SK-N-SH treated with all-trans-retinoic acid at 6 μM for 48 hours (cell line): ENCODE measurements at regions not wholly inside any gene's neighbourhood (a gene's known extent, or its start where the extent isn't known, plus 50 kb on each side); places are given as distances from the start of the nearest gene placed in this dataset.
A peak's percentile ranks its signal among the peaks of the same experiment; 100 is the strongest.

ENCODE experiments used
- ATAC-seq: fragments of 200-7000 bp; cut with Tn5 transposase; 3 replicates; pipeline ENCODE4 v1.9.1; 2020; ENCODE audit warnings: mild to moderate bottlenecking, moderate library complexity
- ARNTL ChIP-seq: fragments of 450-650 bp; formaldehyde crosslinking; IDR thresholded peaks from 2 replicates; pipeline ENCODE4 v1.5.0; 2020; ENCODE audit warnings: low read depth, mild to moderate bottlenecking, moderate library complexity, borderline replicate concordance
- BACH2 ChIP-seq: fragments of 250-450 bp; sonication (Bioruptor Pico); IDR thresholded peaks from 2 replicates; pipeline ENCODE4 v1.9.0; 2021; ENCODE audit warnings: mild to moderate bottlenecking, borderline replicate concordance
- CREB5 ChIP-seq: fragments of 250-450 bp; sonication (Bioruptor Pico); IDR thresholded peaks from 2 replicates; pipeline ENCODE4 v1.5.1; 2020; ENCODE audit warnings: low read depth, mild to moderate bottlenecking, moderate library complexity
- CSDC2 ChIP-seq: fragments of 250-450 bp; sonication (Bioruptor Pico); IDR thresholded peaks from 2 replicates; pipeline ENCODE4 v1.5.0; 2020; ENCODE audit warnings: mild to moderate bottlenecking, moderate library complexity
- ESRRG ChIP-seq: fragments of 250-450 bp; sonication (Bioruptor Pico); IDR thresholded peaks from 2 replicates; pipeline ENCODE4 v1.6.1; 2021; ENCODE audit warnings: mild to moderate bottlenecking
- GLIS3 ChIP-seq: fragments of 250-450 bp; sonication (Bioruptor Pico); IDR thresholded peaks from 2 replicates; pipeline ENCODE4 v1.5.0; 2020; ENCODE audit warnings: mild to moderate bottlenecking, moderate library complexity
- ISL1 ChIP-seq: fragments of 250-450 bp; sonication (Bioruptor Pico); IDR thresholded peaks from 2 replicates; pipeline ENCODE4 v2.1.2; 2022; ENCODE audit warnings: mild to moderate bottlenecking, moderate library complexity
- OSR1 ChIP-seq: fragments of 250-450 bp; sonication (Bioruptor Pico); IDR thresholded peaks from 2 replicates; pipeline ENCODE4 v1.8.0; 2022; ENCODE audit warnings: moderate library complexity, mild to moderate bottlenecking, inconsistent platforms
- PATZ1 ChIP-seq: fragments of 250-450 bp; sonication (Bioruptor Pico); IDR thresholded peaks from 2 replicates; pipeline ENCODE4 v1.8.0; 2020; ENCODE audit warnings: mild to moderate bottlenecking, moderate library complexity, borderline replicate concordance
- POU6F1 ChIP-seq: fragments of 250-450 bp; sonication (Bioruptor Pico); IDR thresholded peaks from 2 replicates; pipeline ENCODE4 v1.8.0; 2021; ENCODE audit warnings: low read depth, mild to moderate bottlenecking, moderate library complexity, borderline replicate concordance
- PPARA ChIP-seq: fragments of 250-450 bp; sonication (Bioruptor Pico); IDR thresholded peaks from 2 replicates; pipeline ENCODE4 v1.5.0; 2020; ENCODE audit warnings: mild to moderate bottlenecking, borderline replicate concordance
- RARB ChIP-seq: fragments of 250-450 bp; sonication (Bioruptor Pico); IDR thresholded peaks from 2 replicates; pipeline ENCODE4 v1.8.0; 2021; ENCODE audit warnings: mild to moderate bottlenecking, moderate library complexity
- TCF4 ChIP-seq: fragments of 250-450 bp; sonication (Bioruptor Pico); IDR thresholded peaks from 2 replicates; pipeline ENCODE4 v1.8.0; 2021; ENCODE audit warnings: mild to moderate bottlenecking, moderate library complexity, borderline replicate concordance
- TOX ChIP-seq: fragments of 250-450 bp; sonication (Bioruptor Pico); IDR thresholded peaks from 2 replicates; pipeline ENCODE4 v1.8.0; 2021; ENCODE audit warnings: mild to moderate bottlenecking, moderate library complexity, borderline replicate concordance
- ZFP3 ChIP-seq: fragments of 250-450 bp; sonication (Bioruptor Pico); IDR thresholded peaks from 2 replicates; pipeline ENCODE4 v1.5.0; 2020; ENCODE audit warnings: mild to moderate bottlenecking, moderate library complexity
- ZFP30 ChIP-seq: fragments of 450-650 bp; formaldehyde crosslinking; IDR thresholded peaks from 2 replicates; pipeline ENCODE4 v1.5.0; 2022; ENCODE audit warnings: mild to moderate bottlenecking, moderate library complexity
- ZNF565 ChIP-seq: fragments of 450-650 bp; formaldehyde crosslinking; conservative IDR thresholded peaks from 2 replicates; pipeline ENCODE4 v1.5.0; 2020; ENCODE audit warnings: low read depth, mild to moderate bottlenecking, moderate library complexity
- ZNF70 ChIP-seq: fragments of 450-650 bp; formaldehyde crosslinking; IDR thresholded peaks from 2 replicates; pipeline ENCODE4 v1.5.0; 2020; ENCODE audit warnings: mild to moderate bottlenecking, moderate library complexity
- ZNF8 ChIP-seq: fragments of 450-650 bp; formaldehyde crosslinking; IDR thresholded peaks from 2 replicates; pipeline ENCODE4 v1.5.0; 2020; ENCODE audit warnings: mild to moderate bottlenecking, moderate library complexity
- TF ChIP-seq, protein P1 (sequence below): fragments of 250-450 bp; sonication (Bioruptor Pico); IDR thresholded peaks from 2 replicates; pipeline ENCODE4 v1.5.0; 2020; ENCODE audit warnings: mild to moderate bottlenecking, moderate library complexity

- no peak for TF ChIP-seq ARNTL
- no peak for TF ChIP-seq PPARA (CRISPR knock-in tag)
- TF ChIP-seq ZNF8 (CRISPR knock-in tag): no peak
- TF ChIP-seq TOX (CRISPR knock-in tag): no peak
- TF ChIP-seq OSR1 (CRISPR knock-in tag): no peak
- TF ChIP-seq CREB5: no peak
- no peak for TF ChIP-seq ZNF70 (CRISPR knock-in tag)
- TF ChIP-seq CSDC2: no peak
- no peak for TF ChIP-seq ISL1 (CRISPR knock-in tag)
- no peak for TF ChIP-seq TCF4 (CRISPR knock-in tag)
- TF ChIP-seq ZNF565 (CRISPR knock-in tag): no peak
- TF ChIP-seq ZFP3 (CRISPR knock-in tag): no peak
- TF ChIP-seq, protein P1, sequence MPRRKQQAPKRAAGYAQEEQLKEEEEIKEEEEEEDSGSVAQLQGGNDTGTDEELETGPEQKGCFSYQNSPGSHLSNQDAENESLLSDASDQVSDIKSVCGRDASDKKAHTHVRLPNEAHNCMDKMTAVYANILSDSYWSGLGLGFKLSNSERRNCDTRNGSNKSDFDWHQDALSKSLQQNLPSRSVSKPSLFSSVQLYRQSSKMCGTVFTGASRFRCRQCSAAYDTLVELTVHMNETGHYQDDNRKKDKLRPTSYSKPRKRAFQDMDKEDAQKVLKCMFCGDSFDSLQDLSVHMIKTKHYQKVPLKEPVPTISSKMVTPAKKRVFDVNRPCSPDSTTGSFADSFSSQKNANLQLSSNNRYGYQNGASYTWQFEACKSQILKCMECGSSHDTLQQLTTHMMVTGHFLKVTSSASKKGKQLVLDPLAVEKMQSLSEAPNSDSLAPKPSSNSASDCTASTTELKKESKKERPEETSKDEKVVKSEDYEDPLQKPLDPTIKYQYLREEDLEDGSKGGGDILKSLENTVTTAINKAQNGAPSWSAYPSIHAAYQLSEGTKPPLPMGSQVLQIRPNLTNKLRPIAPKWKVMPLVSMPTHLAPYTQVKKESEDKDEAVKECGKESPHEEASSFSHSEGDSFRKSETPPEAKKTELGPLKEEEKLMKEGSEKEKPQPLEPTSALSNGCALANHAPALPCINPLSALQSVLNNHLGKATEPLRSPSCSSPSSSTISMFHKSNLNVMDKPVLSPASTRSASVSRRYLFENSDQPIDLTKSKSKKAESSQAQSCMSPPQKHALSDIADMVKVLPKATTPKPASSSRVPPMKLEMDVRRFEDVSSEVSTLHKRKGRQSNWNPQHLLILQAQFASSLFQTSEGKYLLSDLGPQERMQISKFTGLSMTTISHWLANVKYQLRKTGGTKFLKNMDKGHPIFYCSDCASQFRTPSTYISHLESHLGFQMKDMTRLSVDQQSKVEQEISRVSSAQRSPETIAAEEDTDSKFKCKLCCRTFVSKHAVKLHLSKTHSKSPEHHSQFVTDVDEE (CRISPR knock-in tag): no peak
- peak; percentile 55 for ATAC-seq
Measured at GRCh38 chr9:88829276-88829675, 162.0 kb upstream of the S1PR3 start.

- no peak for ATAC-seq
- TF ChIP-seq CSDC2: no peak
- TF ChIP-seq, protein P1 (CRISPR knock-in tag): no peak
- no peak for TF ChIP-seq BACH2 (CRISPR knock-in tag)
- no peak for TF ChIP-seq ESRRG (CRISPR knock-in tag)
- TF ChIP-seq OSR1 (CRISPR knock-in tag): no peak
- TF ChIP-seq PATZ1 (CRISPR knock-in tag): no peak
- TF ChIP-seq ZFP3 (CRISPR knock-in tag): no peak
- no peak for TF ChIP-seq ZFP30 (CRISPR knock-in tag)
- TF ChIP-seq ZNF8 (CRISPR knock-in tag): no peak
- TF ChIP-seq POU6F1 (CRISPR knock-in tag): no peak
- TF ChIP-seq ISL1 (CRISPR knock-in tag): no peak
- TF ChIP-seq ARNTL: no peak
- no peak for TF ChIP-seq TOX (CRISPR knock-in tag)
- no peak for TF ChIP-seq RARB (CRISPR knock-in tag)
- TF ChIP-seq GLIS3: no peak
- TF ChIP-seq CREB5: no peak
- TF ChIP-seq TCF4 (CRISPR knock-in tag): no peak
- no peak for TF ChIP-seq PPARA (CRISPR knock-in tag)
Measured at GRCh38 chr9:88831713-88832407, 159.4 kb upstream of the S1PR3 start.
